AG04450 (cell line): ENCODE measurements at regions not wholly inside any gene's neighbourhood (a gene's known extent, or its start where the extent isn't known, plus 50 kb on each side); places are given as distances from the start of the nearest gene placed in this dataset.

Experiments
- CTCF ChIA-PET: fragments of 300-600, 350-600 bp; formaldehyde crosslinking; extraction: SDS; loops from one replicate; lab custom pipeline; 2022; ENCODE audit warnings: antibody characterized with exemption, inconsistent platforms; lab: Charles Lee
- POLR2A ChIA-PET: fragments of 350-600 bp; formaldehyde crosslinking; extraction: SDS; loops from one replicate; lab custom pipeline; 2021; ENCODE audit warnings: antibody characterized with exemption, inconsistent platforms; lab: Yijun Ruan, JAX
- DNase-seq: peaks from one replicate; pipeline ENCODE4 v3.0.0-alpha.2; 2011; ENCODE audit warnings: low read depth, low spot score
- H3K27ac ChIP-seq: one replicate; pipeline ENCODE4 v1.5.1; 2012; ENCODE audit warnings: low read depth, low read length, control low read depth
- H3K27me3 ChIP-seq: one replicate; pipeline ENCODE4 v1.6.0; 2012; ENCODE audit warnings: low read length; ENCODE audit not compliant: control insufficient read depth, insufficient read depth
- H3K4me3 ChIP-seq: 2 replicates; pipeline ENCODE4 v1.5.1; 2011; ENCODE audit warnings: mild to moderate bottlenecking, low read depth, low read length, control low read depth
- H3K9me3 ChIP-seq: 2 replicates; pipeline ENCODE4 v1.5.1; 2012; ENCODE audit warnings: low read length; ENCODE audit not compliant: control insufficient read depth, insufficient read depth
- TF ChIP-seq, protein P1 (sequence below): IDR thresholded peaks from 2 replicates; pipeline ENCODE4 v1.5.1; 2011; ENCODE audit warnings: low read depth, low read length, control low read depth, inconsistent platforms

DNA sequence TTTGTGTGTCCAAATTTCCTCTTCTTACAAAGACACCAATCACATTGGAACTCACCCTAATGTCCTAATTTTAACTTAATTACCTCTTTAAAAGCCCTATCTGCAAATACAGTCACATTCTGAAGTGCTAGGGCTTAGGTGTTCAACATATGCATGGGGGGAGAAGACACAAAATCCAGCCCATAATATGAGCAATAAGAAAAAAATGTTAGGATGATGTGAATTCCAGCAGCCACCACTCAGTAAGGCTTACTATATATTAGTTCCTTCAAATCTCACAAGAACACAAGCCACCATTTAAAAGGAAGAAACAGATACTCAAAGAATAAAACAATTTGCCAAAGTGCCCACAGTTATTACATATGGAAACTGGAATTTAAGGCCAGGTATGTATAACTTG, 285.7 kb downstream of the EPHA4 start:
- POLR2A ChIA-PET: no interaction called here
- Histone ChIP-seq H3K4me3 (no peak overlapping the region), H3K9me3 (no peaks in the 10 kb centered on the region), H3K27ac (no peak overlapping the region), H3K27me3 (no peaks in the 10 kb centered on the region)
- CTCF ChIA-PET: no interaction called here
- TF ChIP-seq, protein P1, sequence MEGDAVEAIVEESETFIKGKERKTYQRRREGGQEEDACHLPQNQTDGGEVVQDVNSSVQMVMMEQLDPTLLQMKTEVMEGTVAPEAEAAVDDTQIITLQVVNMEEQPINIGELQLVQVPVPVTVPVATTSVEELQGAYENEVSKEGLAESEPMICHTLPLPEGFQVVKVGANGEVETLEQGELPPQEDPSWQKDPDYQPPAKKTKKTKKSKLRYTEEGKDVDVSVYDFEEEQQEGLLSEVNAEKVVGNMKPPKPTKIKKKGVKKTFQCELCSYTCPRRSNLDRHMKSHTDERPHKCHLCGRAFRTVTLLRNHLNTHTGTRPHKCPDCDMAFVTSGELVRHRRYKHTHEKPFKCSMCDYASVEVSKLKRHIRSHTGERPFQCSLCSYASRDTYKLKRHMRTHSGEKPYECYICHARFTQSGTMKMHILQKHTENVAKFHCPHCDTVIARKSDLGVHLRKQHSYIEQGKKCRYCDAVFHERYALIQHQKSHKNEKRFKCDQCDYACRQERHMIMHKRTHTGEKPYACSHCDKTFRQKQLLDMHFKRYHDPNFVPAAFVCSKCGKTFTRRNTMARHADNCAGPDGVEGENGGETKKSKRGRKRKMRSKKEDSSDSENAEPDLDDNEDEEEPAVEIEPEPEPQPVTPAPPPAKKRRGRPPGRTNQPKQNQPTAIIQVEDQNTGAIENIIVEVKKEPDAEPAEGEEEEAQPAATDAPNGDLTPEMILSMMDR: no peak
- DNase-seq: no peak

DNA sequence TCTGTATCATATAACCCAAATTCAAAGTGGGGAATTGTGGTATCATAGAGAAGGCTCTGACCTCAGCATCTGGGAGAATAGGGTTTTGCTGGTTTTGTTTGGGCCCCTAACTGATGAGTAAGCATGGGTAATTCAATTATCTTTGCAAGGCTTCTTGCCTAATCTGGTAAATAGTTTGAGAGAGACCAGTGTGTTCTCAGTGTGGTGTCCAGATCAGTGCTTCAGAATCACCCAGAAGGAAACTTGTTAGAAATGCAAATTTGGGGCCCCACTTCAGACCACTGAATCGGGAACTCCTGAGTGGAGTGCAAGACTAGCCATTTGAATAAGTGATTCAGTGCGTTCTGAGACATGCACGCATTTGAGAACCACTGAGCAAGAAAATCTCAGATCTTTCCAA, 282.7 kb downstream of the EPHA4 start:
- POLR2A ChIA-PET: no interaction called here
- no peak overlapping the region for H3K27ac ChIP-seq
- CTCF ChIA-PET: no interaction called here
- H3K9me3 ChIP-seq: no peaks in the 10 kb centered on the region
- TF ChIP-seq, protein P1: no peak
- DNase-seq: no peak
- no peak overlapping the region for H3K4me3 ChIP-seq
- H3K27me3 ChIP-seq: no peaks in the 10 kb centered on the region

DNA sequence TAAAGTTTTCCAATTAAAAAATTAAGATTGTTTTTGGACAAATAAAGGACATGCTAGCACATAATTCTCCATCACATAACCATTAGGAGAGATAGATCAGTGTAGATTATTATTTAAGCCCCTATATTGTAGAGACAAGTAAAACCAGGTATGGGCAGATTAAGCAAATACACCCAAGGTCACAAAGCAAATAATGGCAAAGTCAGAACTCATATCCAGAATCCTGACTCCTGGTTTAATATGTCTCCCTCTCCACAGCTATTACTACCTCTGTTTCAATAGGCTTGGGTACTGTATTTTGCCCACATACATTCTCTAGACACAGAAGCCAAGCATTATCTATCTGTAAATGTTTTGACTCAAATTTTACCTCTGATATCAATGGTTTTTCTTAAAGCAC, 282.3 kb downstream of the EPHA4 start:
- Histone ChIP-seq H3K27ac (no peak overlapping the region), H3K27me3 (no peaks in the 10 kb centered on the region), H3K9me3 (no peaks in the 10 kb centered on the region), H3K4me3 (no peak overlapping the region)
- TF ChIP-seq, protein P1: no peak
- POLR2A ChIA-PET: no interaction called here
- CTCF ChIA-PET: no interaction called here
- no peak for DNase-seq

DNA sequence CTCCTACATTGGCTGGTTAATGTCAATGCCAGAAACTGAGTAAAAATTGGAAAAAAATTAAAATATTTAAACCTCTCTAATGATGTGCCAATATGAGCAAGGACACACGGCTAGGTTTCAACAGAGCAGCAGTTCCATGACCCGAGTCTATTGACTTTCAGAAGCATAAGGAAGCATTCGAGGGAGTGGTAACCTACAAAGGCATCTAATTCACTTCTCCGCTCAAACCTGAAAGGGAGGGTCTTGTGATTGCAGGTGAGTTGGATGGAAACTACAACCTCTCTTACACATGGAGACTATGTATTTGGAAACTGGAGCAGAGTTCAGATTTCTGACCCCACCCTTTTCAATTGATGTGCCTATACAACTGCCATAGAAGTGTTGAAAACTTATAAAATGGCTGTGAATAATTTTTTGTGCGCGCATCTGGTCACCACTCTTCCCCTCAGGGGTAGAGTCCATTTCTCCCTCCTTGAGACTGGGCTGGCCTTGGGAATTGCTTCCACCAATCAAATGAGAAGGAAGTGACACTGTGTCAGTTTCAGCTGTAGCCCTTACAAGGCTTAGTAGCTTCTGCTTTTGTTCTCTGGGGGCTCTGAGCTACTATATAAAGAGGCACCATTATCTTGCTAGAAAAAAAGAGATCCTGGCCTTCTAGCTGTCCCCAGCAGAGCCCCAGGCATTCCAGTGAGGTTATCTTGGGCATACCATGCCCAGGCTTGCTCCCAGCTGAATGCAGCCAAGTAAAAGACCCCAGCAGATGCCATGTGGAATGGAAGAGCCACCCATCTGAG, 278.0 kb downstream of the EPHA4 start:
- Histone ChIP-seq H3K4me3 (no peak overlapping the region), H3K9me3 (no peaks in the 10 kb centered on the region), H3K27ac (no peak overlapping the region), H3K27me3 (no peaks in the 10 kb centered on the region)
- ChIA-PET POLR2A (no interaction called here), CTCF (no interaction called here)
- TF ChIP-seq, protein P1: no peak
- DNase-seq: no peak

DNA sequence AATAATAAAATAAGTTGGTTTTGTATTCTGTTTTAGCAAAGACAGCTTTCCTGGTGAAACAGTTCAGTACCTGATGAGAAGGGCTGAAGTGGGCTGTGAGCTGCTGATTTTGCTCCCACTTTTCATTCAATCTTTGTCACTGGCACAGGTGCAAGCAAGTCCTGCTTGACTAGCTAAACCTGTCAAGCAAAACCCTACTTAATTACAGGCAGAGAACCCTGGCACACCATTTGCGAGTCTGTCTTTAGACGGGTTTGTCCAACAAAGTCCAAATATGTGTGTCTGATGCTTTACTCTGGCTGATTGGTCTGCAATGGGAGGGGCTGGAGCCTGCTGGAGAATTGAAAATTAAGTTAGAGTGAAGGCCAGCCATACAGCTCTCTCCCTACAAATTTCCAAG, 267.2 kb downstream of the EPHA4 start:
- TF ChIP-seq, protein P1: no peak
- Histone ChIP-seq H3K27me3 (no peaks in the 10 kb centered on the region), H3K9me3 (no peaks in the 10 kb centered on the region), H3K4me3 (no peak overlapping the region), H3K27ac (no peak overlapping the region)
- DNase-seq: no peak
- ChIA-PET POLR2A (no interaction called here), CTCF (no interaction called here)
